K562 (cell line): ENCODE measurements at regions not wholly inside any gene's neighbourhood (a gene's known extent, or its start where the extent isn't known, plus 50 kb on each side); places are given as distances from the start of the nearest gene placed in this dataset.

ENCODE experiments used
- ATAC-seq: fragments of 200-7000 bp; cut with Tn5 transposase; 3 replicates; pipeline ENCODE4 v1.9.1; 2020; ENCODE audit warnings: moderate library complexity
- BruUV-seq: library from RNA; stranded (reverse); fragments of 400-500 nt; replicated peaks from 2 replicates; lab custom pipeline; 2021; lab: Mats Ljungman, UMichigan
- CTCF ChIA-PET: fragments of 300-600 bp; formaldehyde crosslinking; extraction: SDS; loops from one replicate; lab custom pipeline; 2021; ENCODE audit warnings: low intra/inter-chr PET ratio; lab: Yijun Ruan, JAX
- POLR2A ChIA-PET: fragments of 300-600, 350-650 bp; sonication (Branson Sonifier 250); formaldehyde crosslinking; extraction: SDS; loops from one replicate; lab custom pipeline; 2021; ENCODE audit warnings: antibody characterized with exemption, inconsistent platforms; lab: Yijun Ruan, JAX
- DNase-seq, 4 experiments: peaks; one replicate each; pipeline versions ENCODE4 v3.0.0 to v3.0.0-alpha.2; 2011 to 2018; ENCODE audit warnings: low spot score in 3 of 4, mixed read lengths in 3 of 4; ENCODE audit errors: extremely low read depth in 1 of 4
- FAIRE-seq: peaks from 2 replicates; lab custom pipeline; 2011; peaks lifted over from hg19 to GRCh38; lab: Jason Lieb, UNC
- H2AFZ ChIP-seq: 2 replicates; pipeline ENCODE4 v1.6.0; 2011; ENCODE audit warnings: low read depth, low read length, control low read depth, inconsistent platforms
- H3K27ac ChIP-seq: fragments of 200-600 bp; 3 replicates; pipeline ENCODE4 v1.8.0; 2011; ENCODE audit warnings: low read depth, mild to moderate bottlenecking, control low read depth, inconsistent platforms, low read length, moderate library complexity, mixed read lengths; ENCODE audit errors: extremely low read depth
- H3K27me3 ChIP-seq, 2 experiments: fragments of 300-600 bp in 1 of 2; 2 replicates in 1 of 2; 3 replicates in 1 of 2; pipeline versions ENCODE4 v1.6.0 to v1.8.0; 2011; ENCODE audit warnings: inconsistent platforms in 2 of 2, low read length in 2 of 2, mild to moderate bottlenecking in 1 of 2, mixed read lengths in 1 of 2, moderate library complexity in 1 of 2; ENCODE audit not compliant: control insufficient read depth in 2 of 2, insufficient read depth in 2 of 2
- H3K36me3 ChIP-seq: fragments of 300-600 bp; 3 replicates; pipeline ENCODE4 v1.8.0; 2011; ENCODE audit warnings: mild to moderate bottlenecking, low read length, inconsistent platforms; ENCODE audit not compliant: control insufficient read depth, insufficient read depth
- H3K4me1 ChIP-seq, 2 experiments: fragments of 200-600 bp in 1 of 2; replicated peaks in 1 of 2; 2 replicates in 1 of 2; 3 replicates in 1 of 2; pipeline versions ENCODE4 v1.5.1 to v1.8.0; 2011; ENCODE audit warnings: inconsistent platforms in 2 of 2, low read length in 2 of 2, mild to moderate bottlenecking in 1 of 2, mixed read lengths in 1 of 2, moderate library complexity in 1 of 2; ENCODE audit not compliant: control insufficient read depth in 2 of 2, insufficient read depth in 2 of 2
- H3K4me2 ChIP-seq: 2 replicates; pipeline ENCODE4 v1.6.1; 2011; ENCODE audit warnings: low read length, control low read depth, inconsistent platforms, mixed read lengths; ENCODE audit not compliant: insufficient read depth
- H3K4me3 ChIP-seq: fragments of 200-600 bp; sonication (generic), shearing (Covaris generic); 2 replicates; pipeline ENCODE4 v1.5.1; 2016; ENCODE audit warnings: control low read depth, inconsistent platforms
- H3K79me2 ChIP-seq: fragments of 200-600 bp; 3 replicates; pipeline ENCODE4 v1.8.0; 2011; ENCODE audit warnings: low read length, inconsistent platforms; ENCODE audit not compliant: control insufficient read depth, insufficient read depth
- H3K9ac ChIP-seq, 2 experiments: 2 replicates each; pipeline versions ENCODE4 v1.6.0 to v1.6.1; 2011; ENCODE audit warnings: low read depth in 2 of 2, low read length in 2 of 2, control low read depth in 1 of 2, inconsistent platforms in 1 of 2, mild to moderate bottlenecking in 1 of 2, mixed read lengths in 1 of 2; ENCODE audit not compliant: insufficient read depth in 1 of 2
- H3K9me1 ChIP-seq: one replicate; pipeline ENCODE4 v1.6.0; 2011; ENCODE audit warnings: inconsistent platforms, mild to moderate bottlenecking, low read length, moderate library complexity; ENCODE audit not compliant: control insufficient read depth, insufficient read depth
- H3K9me3 ChIP-seq: replicated peaks from 2 replicates; pipeline ENCODE4 v1.5.1; 2011; ENCODE audit warnings: low read depth, low read length, inconsistent platforms; ENCODE audit not compliant: control insufficient read depth, insufficient read depth
- H4K20me1 ChIP-seq: replicated peaks from 2 replicates; pipeline ENCODE4 v1.6.1; 2011; ENCODE audit warnings: low read length, inconsistent platforms, mixed read lengths; ENCODE audit not compliant: control insufficient read depth, insufficient read depth
- MXI1 ChIP-seq: IDR thresholded peaks from 2 replicates; pipeline ENCODE4 v1.6.1; 2011; ENCODE audit warnings: low read depth, mild to moderate bottlenecking, improper control_type of control experiment, low read length
- POLR2B ChIP-seq: fragments of 450-650 bp; IDR thresholded peaks from 2 replicates; pipeline ENCODE4 v1.6.1; 2018; ENCODE audit warnings: low read depth; ENCODE audit not compliant: partially characterized antibody
- RAD21 ChIP-seq, 2 experiments: fragments of 250-450 bp in 1 of 2; fragments of 450-650 bp in 1 of 2; sonication (Bioruptor Pico) in 1 of 2; formaldehyde crosslinking in 1 of 2; IDR thresholded peaks in 1 of 2; conservative IDR thresholded peaks in 1 of 2; 2 replicates each; pipeline versions ENCODE4 v1.4.0 to v1.8.0; 2020 to 2022; ENCODE audit warnings: mild to moderate bottlenecking in 2 of 2, moderate library complexity in 1 of 2
- ZNF212 ChIP-seq: fragments of 450-650 bp; formaldehyde crosslinking; IDR thresholded peaks from 2 replicates; pipeline ENCODE4 v1.4.0; 2020; ENCODE audit warnings: mild to moderate bottlenecking
- ZNF324 ChIP-seq: fragments of 250-450 bp; sonication (Bioruptor Pico); IDR thresholded peaks from 2 replicates; pipeline ENCODE4 v1.4.0; 2020; ENCODE audit warnings: mild to moderate bottlenecking
- ZNF561 ChIP-seq: fragments of 450-650 bp; formaldehyde crosslinking; conservative IDR thresholded peaks from 2 replicates; pipeline ENCODE4 v1.4.0; 2020; ENCODE audit warnings: mild to moderate bottlenecking, moderate library complexity
- WGBS: fragments of 100-300 bp; shearing (Covaris generic); methylation state at CpG from one replicate; pipeline ENCODE4 v1.1.6; 2016; ENCODE audit warnings: low coverage, mixed read lengths; ENCODE audit not compliant: insufficient coverage; ENCODE audit errors: missing lambda C conversion rate; 5-methylcytosine and 5-hydroxymethylcytosine counted together
- in situ Hi-C: fragments of 300-500 bp; cut with MboI; formaldehyde crosslinking; loops from 4 replicates; pipeline ENCODE4 v1.15.0; 2018; ENCODE audit warnings: inconsistent platforms, mixed read lengths
- intact Hi-C: fragments of 100-400 bp; cut with micrococcal nuclease; formaldehyde crosslinking; loops from 2 replicates; pipeline ENCODE4 v1.14.2; 2022

DNA sequence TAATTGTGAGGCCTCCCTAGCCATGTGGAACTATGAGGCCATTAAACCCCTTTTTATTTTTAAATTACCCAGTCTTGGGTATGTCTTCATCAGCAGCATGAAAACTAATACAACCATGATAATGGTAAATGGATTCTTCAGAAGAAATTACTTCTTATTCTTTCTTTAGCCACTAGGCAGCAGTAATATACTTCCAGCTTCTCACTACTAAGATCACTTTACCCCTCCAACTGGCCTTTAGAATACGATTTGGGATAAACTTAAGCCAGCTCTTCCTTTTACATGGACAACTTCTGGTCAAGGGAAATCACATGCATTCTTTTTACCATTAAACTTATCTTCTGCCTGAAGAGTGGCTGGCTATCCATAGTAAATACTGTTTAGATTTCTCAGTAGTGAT is 355.4 kb downstream of the MAN2A1 start:
- Histone ChIP-seq H3K36me3 (no peaks in the 10 kb centered on the region), H3K4me3 (no peak overlapping the region), H2AFZ (no peak overlapping the region), H3K4me1 (no peaks in the 10 kb centered on the region), H3K27ac (no peak overlapping the region), H3K9me1 (no peaks in the 10 kb centered on the region), H3K27me3 (no peaks in the 10 kb centered on the region), H3K9me3 (no peaks in the 10 kb centered on the region), H3K79me2 (no peaks in the 10 kb centered on the region), H3K9ac (no peak overlapping the region), H3K4me2 (no peak overlapping the region), H4K20me1 (no peaks in the 10 kb centered on the region)
- ATAC-seq (no peak), FAIRE-seq (no peak), DNase-seq (no peak)
- ChIA-PET POLR2A (interaction anchor here (0.6 kb wide), 1 partner anchor 461 kb away, joined by 3 read pairs; no protein-coding TSS in a partner anchor), CTCF (no interaction called here)
- in situ Hi-C loops (no loop called here), intact Hi-C loops (no loop called here)
- no TSS peak for BruUV-seq
- 0% methylated on average over 1 of the region's 1 CpG for WGBS
- TF ChIP-seq ZNF324 (CRISPR knock-in tag) (no peak), ZNF212 (CRISPR knock-in tag) (no peak), RAD21 (CRISPR knock-in tag; conservative IDR thresholded peaks at IDR 0.05 in 1 of 2, IDR thresholded peaks at IDR 0.05 in 1 of 2) (peak in 1 of 2 experiments; percentile 30; a peak in 2 of 4 replicates), MXI1 (no peak), ZNF561 (CRISPR knock-in tag) (no peak)

- H3K9me3 ChIP-seq = no peaks in the 10 kb centered on the region
- no peaks in the 10 kb centered on the region for H3K9me1 ChIP-seq
- TF ChIP-seq POLR2B = no peak
- H4K20me1 ChIP-seq = no peaks in the 10 kb centered on the region
- H3K79me2 ChIP-seq = no peaks in the 10 kb centered on the region
- no peak overlapping the region for H2AFZ ChIP-seq
- no peak overlapping the region for H3K9ac ChIP-seq
- 0% methylated on average over 2 of the region's 2 CpGs for WGBS
- no peaks in the 10 kb centered on the region for H3K4me1 ChIP-seq
- in situ Hi-C loops (no loop called here), intact Hi-C loops (no loop called here)
- H3K27me3 ChIP-seq = no peaks in the 10 kb centered on the region
- POLR2A ChIA-PET = no interaction called here
- no peak for ATAC-seq
- H3K27ac ChIP-seq = no peak overlapping the region
- no TSS peak for BruUV-seq
- no peak for FAIRE-seq
- H3K4me2 ChIP-seq = no peak overlapping the region
- H3K4me3 ChIP-seq = no peak overlapping the region
- CTCF ChIA-PET = no interaction called here
- DNase-seq = no peak
- no peaks in the 10 kb centered on the region for H3K36me3 ChIP-seq
Measured at GRCh38 chr5:110048491-110048890, 358.8 kb downstream of the MAN2A1 start.
